GM12873 (cell line): ENCODE measurements at regions not wholly inside any gene's neighbourhood (a gene's known extent, or its start where the extent isn't known, plus 50 kb on each side); places are given as distances from the start of the nearest gene placed in this dataset.

Source experiments
- CTCF ChIP-seq: IDR thresholded peaks from 2 replicates; pipeline ENCODE4 v1.5.1; 2012; ENCODE audit warnings: low read depth, mild to moderate bottlenecking, moderate library complexity, low read length, control low read depth; ENCODE audit not compliant: insufficient read depth; ENCODE audit errors: missing control alignments

DNA sequence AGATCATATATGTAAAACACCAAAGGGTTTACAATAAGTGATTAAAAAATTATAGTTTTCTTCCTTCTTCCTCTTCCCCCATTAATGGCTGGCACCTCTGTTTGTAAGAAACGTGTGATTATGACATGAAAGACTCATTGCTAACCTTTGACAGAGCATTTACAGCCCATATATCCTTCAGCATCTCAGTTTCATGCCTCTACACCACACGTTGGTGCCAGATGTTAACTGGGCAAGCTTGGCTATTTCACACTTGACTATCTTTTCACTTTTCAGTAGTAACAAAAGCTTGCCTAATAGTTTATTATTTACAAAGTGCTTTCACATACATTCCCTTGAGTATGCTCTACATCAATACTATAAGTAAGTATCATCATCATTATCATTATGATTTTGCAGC lies 65.3 kb upstream of the C1QTNF7 start:
- no peak for TF ChIP-seq CTCF

DNA sequence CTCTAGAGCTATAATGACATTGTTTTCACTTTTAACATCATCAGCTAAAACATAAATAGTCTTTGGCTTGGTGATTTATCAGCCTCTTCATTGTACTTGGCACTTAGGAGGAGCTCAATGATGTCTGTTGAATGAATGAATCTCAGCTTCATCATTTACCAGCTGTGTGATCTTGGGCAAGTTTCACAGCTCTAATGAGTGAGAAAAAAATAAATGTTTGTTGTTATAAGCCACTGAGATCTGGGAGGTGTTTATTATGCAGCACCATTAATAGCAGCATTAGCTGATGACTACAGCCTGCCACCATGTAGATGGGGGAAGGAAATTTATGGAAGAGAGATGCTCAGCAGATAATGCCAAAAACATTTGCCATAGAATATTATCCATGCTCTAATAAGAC lies 63.6 kb upstream of the C1QTNF7 start:
- no peak for TF ChIP-seq CTCF

- TF ChIP-seq CTCF = no peak
These were observed 62.2 kb upstream of the C1QTNF7 start for GRCh38 chr4:15365641-15366040.

GRCh38 chr4:15366721-15367120 lies 61.1 kb upstream of the C1QTNF7 start:
- TF ChIP-seq CTCF = no peak

DNA sequence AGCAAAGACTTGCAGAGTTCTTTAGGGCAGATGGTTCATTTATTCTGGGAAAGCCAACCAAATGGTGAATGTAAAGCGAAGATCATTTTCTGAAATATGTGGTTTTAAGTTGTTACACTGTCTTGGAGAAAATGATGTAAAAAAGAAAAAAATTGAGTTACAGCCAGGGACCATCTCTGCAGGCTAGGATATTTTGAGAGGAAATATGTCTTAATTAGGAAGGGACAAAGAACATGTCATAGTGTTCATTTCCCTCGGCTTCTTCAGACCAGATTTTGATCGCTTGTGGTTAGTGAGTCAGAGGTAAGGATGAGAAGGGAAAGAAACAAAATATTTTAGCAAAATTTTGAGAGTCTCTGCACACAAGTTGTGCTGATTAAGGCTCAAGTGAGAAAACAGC lies 59.0 kb upstream of the C1QTNF7 start:
- no peak for TF ChIP-seq CTCF

DNA sequence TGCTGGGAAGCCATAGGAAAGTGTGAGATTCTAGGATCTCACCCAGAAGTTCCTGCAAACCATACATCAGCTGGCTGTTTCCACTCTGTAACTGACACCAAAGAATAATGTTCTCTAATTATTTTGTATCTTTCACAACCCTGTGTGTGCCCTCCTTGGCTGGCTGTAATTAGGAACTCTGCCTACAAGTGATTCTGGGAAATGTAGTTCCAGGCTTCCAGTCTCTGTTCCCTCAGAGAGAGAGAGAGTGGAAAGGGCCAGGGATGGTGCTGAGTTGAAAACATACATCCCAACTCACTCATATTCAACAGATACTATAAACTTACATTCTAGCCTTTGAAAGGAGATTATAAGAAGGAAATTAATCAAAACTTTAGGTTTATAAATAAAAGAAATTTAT lies 57.5 kb upstream of the C1QTNF7 start:
- TF ChIP-seq CTCF = no peak

DNA sequence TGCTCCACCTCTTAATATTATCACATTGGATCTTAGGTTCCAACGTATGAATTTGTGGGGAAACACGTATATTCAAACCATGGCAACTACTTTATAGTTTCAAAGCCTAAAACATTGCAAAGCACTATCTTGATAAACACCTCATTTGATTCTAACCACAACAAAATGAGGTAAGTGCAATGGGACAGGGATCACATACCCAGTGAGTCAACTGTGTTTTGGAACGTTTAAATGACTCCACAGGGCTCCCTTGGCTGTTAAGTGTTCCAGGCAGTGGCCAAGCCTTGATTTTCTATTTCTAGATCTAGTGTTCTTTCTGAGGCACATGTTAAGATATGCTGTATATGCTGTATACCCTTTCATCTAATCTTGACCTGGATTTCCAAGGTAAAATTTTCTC lies 54.5 kb upstream of the C1QTNF7 start:
- no peak for TF ChIP-seq CTCF

DNA sequence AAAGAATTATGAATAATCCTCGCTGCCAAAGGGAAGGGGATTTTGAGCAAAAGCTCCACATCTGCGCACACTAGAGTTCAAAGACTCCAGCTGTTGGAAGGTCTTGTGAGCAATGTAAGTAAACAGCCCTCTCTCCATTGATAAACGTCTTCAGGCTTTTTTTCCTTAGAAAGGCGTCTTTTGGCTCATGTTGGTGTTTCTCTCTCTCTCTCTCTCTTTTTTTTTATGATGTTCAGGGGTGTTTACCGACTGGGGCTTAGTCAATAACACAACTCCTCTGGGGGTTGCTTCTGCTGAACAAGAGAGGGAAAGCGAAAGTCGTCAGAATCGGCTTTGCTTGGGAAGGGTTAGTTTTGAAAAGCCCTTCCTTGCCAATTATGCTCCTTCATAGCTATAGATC lies 53.2 kb upstream of the C1QTNF7 start:
- no peak for TF ChIP-seq CTCF
